Panc1 (cell line): ENCODE measurements at regions not wholly inside any gene's neighbourhood (a gene's known extent, or its start where the extent isn't known, plus 50 kb on each side); places are given as distances from the start of the nearest gene placed in this dataset.

Experiments
- ATAC-seq: fragments of 200-7000 bp; cut with Tn5 transposase; 2 replicates; pipeline ENCODE4 v1.9.1; 2020; ENCODE audit warnings: mild to moderate bottlenecking, moderate library complexity
- BruUV-seq: library from RNA; stranded (reverse); fragments of 400-500 nt; replicated peaks from 2 replicates; lab custom pipeline; 2021; lab: Mats Ljungman, UMichigan
- CTCF ChIA-PET: fragments of 300-600 bp; sonication (Branson Sonifier 250); formaldehyde crosslinking; loops from one replicate; lab custom pipeline; 2022; ENCODE audit warnings: antibody characterized with exemption; lab: Charles Lee
- POLR2A ChIA-PET: fragments of 300-600 bp; sonication (Branson Sonifier 250); formaldehyde crosslinking; loops from one replicate; lab custom pipeline; 2022; ENCODE audit warnings: antibody characterized with exemption; lab: Charles Lee
- DNase-seq: peaks from one replicate; pipeline ENCODE4 v3.0.0-alpha.2; 2010; ENCODE audit warnings: low read depth, low spot score
- H3K27ac ChIP-seq: 2 replicates; pipeline ENCODE4 v1.5.1; 2011; ENCODE audit warnings: mild to moderate bottlenecking, low read length, inconsistent platforms
- H3K27me3 ChIP-seq: fragments of 200-500 bp; sonication (Bioruptor generic); 2 replicates; pipeline ENCODE4 v1.6.0; 2014; ENCODE audit warnings: low read length, inconsistent platforms; ENCODE audit not compliant: control insufficient read depth, insufficient read depth
- H3K36me3 ChIP-seq: fragments of 200-500 bp; sonication (Bioruptor generic); 2 replicates; pipeline ENCODE4 v1.5.1; 2014; ENCODE audit warnings: inconsistent platforms, mild to moderate bottlenecking, low read length, moderate library complexity; ENCODE audit not compliant: control insufficient read depth, insufficient read depth
- H3K4me1 ChIP-seq: 2 replicates; pipeline ENCODE4 v1.5.1; 2011; ENCODE audit warnings: inconsistent platforms, mild to moderate bottlenecking, low read length, moderate library complexity; ENCODE audit not compliant: control insufficient read depth, insufficient read depth
- H3K4me3 ChIP-seq, 2 experiments: 2 replicates each; pipeline ENCODE4 v1.5.1; 2011 to 2012; ENCODE audit warnings: low read depth in 2 of 2, low read length in 2 of 2, mild to moderate bottlenecking in 2 of 2, inconsistent platforms in 1 of 2, moderate library complexity in 1 of 2
- H3K9me3 ChIP-seq: fragments of 200-500 bp; sonication (Bioruptor generic); 2 replicates; pipeline ENCODE4 v1.5.1; 2014; ENCODE audit warnings: low read depth, mild to moderate bottlenecking, inconsistent platforms, low read length, moderate library complexity; ENCODE audit not compliant: control insufficient read depth, insufficient read depth
- CTCF ChIP-seq: fragments of 450-650 bp; IDR thresholded peaks from 2 replicates; pipeline ENCODE4 v1.5.1; 2017; ENCODE audit warnings: mild to moderate bottlenecking
- POLR2AphosphoS5 ChIP-seq: IDR thresholded peaks from 2 replicates; pipeline ENCODE4 v1.6.1; 2012; ENCODE audit warnings: mild to moderate bottlenecking, low read depth, low read length, moderate library complexity
- REST ChIP-seq, 2 experiments: IDR thresholded peaks; 2 replicates each; pipeline ENCODE4 v1.6.1; 2011 to 2012; ENCODE audit warnings: low read depth in 2 of 2, control low read depth in 1 of 2, low read length in 1 of 2, mild to moderate bottlenecking in 1 of 2, moderate library complexity in 1 of 2; ENCODE audit not compliant: insufficient read depth in 1 of 2
- SIN3A ChIP-seq: IDR thresholded peaks from 2 replicates; pipeline ENCODE4 v1.6.1; 2012; ENCODE audit warnings: low read depth, mild to moderate bottlenecking, low read length, moderate library complexity, borderline replicate concordance; ENCODE audit not compliant: insufficient read depth
- TCF7L2 ChIP-seq: IDR thresholded peaks from 2 replicates; pipeline ENCODE4 v1.6.1; 2011; ENCODE audit warnings: mild to moderate bottlenecking, low read depth, low read length, inconsistent platforms
- in situ Hi-C: cut with HindIII; loops from 2 replicates; pipeline ENCODE4 v1.10.0; 2016; ENCODE audit warnings: low sequenced_read_pairs, low pct_unique_long_range_greater_than_20kb
- intact Hi-C: fragments of 100-400 bp; cut with micrococcal nuclease; formaldehyde crosslinking; loops from one replicate; pipeline ENCODE4 v1.10.0; 2022; ENCODE audit not compliant: unreplicated experiment

GRCh38 chr10:125214283-125214570, 53.9 kb upstream of the CTBP2 start:
- ATAC-seq, result no peak
- no peaks in the 10 kb centered on the region for H3K4me1 ChIP-seq
- in situ Hi-C loops, result no loop called here
- ChIA-PET CTCF (no interaction called here), POLR2A (no interaction called here)
- H3K4me3 ChIP-seq, result no peak overlapping the region
- no TSS peak for BruUV-seq
- no peaks in the 10 kb centered on the region for H3K9me3 ChIP-seq
- intact Hi-C loops, result no loop called here
- H3K27me3 ChIP-seq, result no peaks in the 10 kb centered on the region; the same call in 1 of the 2 replicates
- H3K36me3 ChIP-seq, result no peaks in the 10 kb centered on the region
- DNase-seq, result no peak
- no peak overlapping the region for H3K27ac ChIP-seq
- no peak for TF ChIP-seq REST (IDR thresholded peaks at IDR 0.05; ENCODE audit: insufficient read depth in 1 of 2, low read depth in 2 of 2, low read length in 1 of 2)
- no peak for TF ChIP-seq POLR2AphosphoS5
- TF ChIP-seq TCF7L2, result no peak
- TF ChIP-seq SIN3A, result no peak
- TF ChIP-seq CTCF, result no peak

GRCh38 chr10:125213541-125214282, 53.3 kb upstream of the CTBP2 start:
- in situ Hi-C loops (no loop called here), intact Hi-C loops (no loop called here)
- ChIA-PET CTCF (no interaction called here), POLR2A (no interaction called here)
- no peak for DNase-seq
- Histone ChIP-seq H3K36me3 (no peaks in the 10 kb centered on the region), H3K4me1 (no peaks in the 10 kb centered on the region), H3K4me3 (no peak overlapping the region), H3K9me3 (no peaks in the 10 kb centered on the region), H3K27ac (no peak overlapping the region), H3K27me3 (no peaks in the 10 kb centered on the region)
- BruUV-seq, result no TSS peak
- TF ChIP-seq CTCF (no peak), POLR2AphosphoS5 (no peak), TCF7L2 (no peak), SIN3A (no peak), REST (IDR thresholded peaks at IDR 0.05; ENCODE audit: insufficient read depth in 1 of 2, low read depth in 2 of 2, low read length in 1 of 2) (no peak)
- ATAC-seq, result no peak
